HG02623 (cell line): ENCODE measurements at regions not wholly inside any gene's neighbourhood (a gene's known extent, or its start where the extent isn't known, plus 50 kb on each side); places are given as distances from the start of the nearest gene placed in this dataset.

Experiments
- ATAC-seq: cut with Tn5 transposase; IDR thresholded peaks from one replicate; pipeline ENCODE4 v1.9.1; 2021; ENCODE audit warnings: moderate library complexity; ENCODE audit not compliant: unreplicated experiment

GRCh38 chr21:31570824-31571566 lies 88.5 kb upstream of the SOD1 start:
- ATAC-seq = no peak

GRCh38 chr21:31566611-31567010 lies 92.9 kb upstream of the SOD1 start:
- no peak for ATAC-seq

- ATAC-seq = no peak
Measured at GRCh38 chr21:31566064-31566463, 93.4 kb upstream of the SOD1 start.

- ATAC-seq = no peak
Measured at GRCh38 chr21:31564439-31564838, 95.1 kb upstream of the SOD1 start.

GRCh38 chr21:31560479-31560878 lies 99.0 kb upstream of the SOD1 start:
- no peak for ATAC-seq

- ATAC-seq = peak; percentile 73
Measured at GRCh38 chr21:31559368-31560119, 99.9 kb upstream of the SOD1 start.

- peak; percentile 82 for ATAC-seq
Measured at GRCh38 chr21:31558962-31559367, 100.5 kb upstream of the SOD1 start.

GRCh38 chr21:31558189-31558961 lies 101.1 kb upstream of the SOD1 start:
- ATAC-seq = no peak

- ATAC-seq = no peak
Measured at GRCh38 chr21:31557421-31558188, 101.9 kb upstream of the SOD1 start.

- no peak for ATAC-seq
Measured at GRCh38 chr21:31556662-31557061, 102.8 kb upstream of the SOD1 start.

GRCh38 chr21:31555741-31556191 lies 103.7 kb upstream of the SOD1 start:
- no peak for ATAC-seq

GRCh38 chr21:31554511-31555022 lies 104.9 kb upstream of the SOD1 start:
- ATAC-seq = peak; percentile 35

- ATAC-seq = no peak
Measured at GRCh38 chr21:31553926-31554325, 105.6 kb upstream of the SOD1 start.

GRCh38 chr21:31553461-31553860 lies 106.0 kb upstream of the SOD1 start:
- no peak for ATAC-seq

GRCh38 chr21:31552826-31553225 lies 106.7 kb upstream of the SOD1 start:
- no peak for ATAC-seq

GRCh38 chr21:31550070-31550469 lies 109.4 kb upstream of the SOD1 start:
- no peak for ATAC-seq

- no peak for ATAC-seq
Measured at GRCh38 chr21:31548688-31549087, 110.8 kb upstream of the SOD1 start.

- ATAC-seq = no peak
Measured at GRCh38 chr21:31546443-31547170, 112.9 kb upstream of the SOD1 start.

GRCh38 chr21:31545036-31545435 lies 114.5 kb upstream of the SOD1 start:
- ATAC-seq = no peak

GRCh38 chr21:31543191-31543590 lies 116.3 kb upstream of the SOD1 start:
- ATAC-seq = no peak
